Chondrocyte (in vitro differentiated cells): ENCODE measurements at regions not wholly inside any gene's neighbourhood (a gene's known extent, or its start where the extent isn't known, plus 50 kb on each side); places are given as distances from the start of the nearest gene placed in this dataset.

Source experiments
- DNase-seq: peaks from one replicate; pipeline ENCODE4 v3.0.0; 2021; ENCODE audit warnings: mixed read lengths, low spot score
- H3K27ac Mint-ChIP-seq: one replicate; pipeline ENCODE4 v1.8.0; 2021; ENCODE audit warnings: mild to moderate bottlenecking, moderate library complexity, mixed read lengths; ENCODE audit not compliant: unreplicated experiment
- H3K27me3 Mint-ChIP-seq: 2 replicates; pipeline ENCODE4 v1.8.0; 2021; ENCODE audit warnings: low read depth, mixed read lengths
- H3K36me3 Mint-ChIP-seq: 2 replicates; pipeline ENCODE4 v1.8.0; 2021; ENCODE audit warnings: low read depth, mixed read lengths
- H3K4me1 Mint-ChIP-seq: 2 replicates; pipeline ENCODE4 v1.8.0; 2021; ENCODE audit warnings: low read depth, mild to moderate bottlenecking, mixed read lengths
- H3K4me3 Mint-ChIP-seq: one replicate; pipeline ENCODE4 v1.8.0; 2021; ENCODE audit warnings: mild to moderate bottlenecking, moderate library complexity, mixed read lengths; ENCODE audit not compliant: unreplicated experiment
- H3K9me3 Mint-ChIP-seq: 2 replicates; pipeline ENCODE4 v1.8.0; 2021; ENCODE audit warnings: low read depth, mixed read lengths
- CTCF ChIP-seq: fragments of 200-600 bp; sonication (generic); IDR thresholded peaks from 2 replicates; pipeline ENCODE4 v1.5.0; 2021; ENCODE audit warnings: antibody characterized with exemption, mild to moderate bottlenecking, moderate library complexity

- TF ChIP-seq CTCF: no peak
- Mint-ChIP-seq H3K27me3 (peaks cover 2% of the 10 kb centered on the region), H3K4me3 (no peak overlapping the region), H3K27ac (no peak overlapping the region), H3K4me1 (peaks cover 2% of the 10 kb centered on the region), H3K36me3 (no peaks in the 10 kb centered on the region), H3K9me3 (peaks cover 6% of the 10 kb centered on the region)
- no peak for DNase-seq
Observed at GRCh38 chr1:70714149-70714548, 303.1 kb downstream of the CTH start.

GRCh38 chr1:70717211-70717610 is 306.1 kb downstream of the CTH start:
- peaks cover 2% of the 10 kb centered on the region for H3K4me1 Mint-ChIP-seq
- TF ChIP-seq CTCF: no peak
- no peaks in the 10 kb centered on the region for H3K9me3 Mint-ChIP-seq
- no peak overlapping the region for H3K4me3 Mint-ChIP-seq
- DNase-seq: no peak
- H3K27me3 Mint-ChIP-seq: peaks cover 2% of the 10 kb centered on the region
- no peaks in the 10 kb centered on the region for H3K36me3 Mint-ChIP-seq
- no peak overlapping the region for H3K27ac Mint-ChIP-seq

- Mint-ChIP-seq H3K27me3 (peaks cover 2% of the 10 kb centered on the region), H3K27ac (no peak overlapping the region), H3K4me3 (no peak overlapping the region), H3K4me1 (peaks cover 2% of the 10 kb centered on the region), H3K9me3 (no peaks in the 10 kb centered on the region), H3K36me3 (no peaks in the 10 kb centered on the region)
- TF ChIP-seq CTCF: no peak
- DNase-seq: no peak
Observed at GRCh38 chr1:70717656-70718055, 306.6 kb downstream of the CTH start.

- no peak overlapping the region for H3K4me3 Mint-ChIP-seq
- H3K27ac Mint-ChIP-seq: no peak overlapping the region
- TF ChIP-seq CTCF: no peak
- no peaks in the 10 kb centered on the region for H3K36me3 Mint-ChIP-seq
- peaks cover 2% of the 10 kb centered on the region for H3K27me3 Mint-ChIP-seq
- peaks cover 4% of the 10 kb centered on the region for H3K9me3 Mint-ChIP-seq
- DNase-seq: no peak
- H3K4me1 Mint-ChIP-seq: peaks cover 2% of the 10 kb centered on the region
Observed at GRCh38 chr1:70718086-70718630, 307.1 kb downstream of the CTH start.

GRCh38 chr1:70719154-70719553 is 308.1 kb downstream of the CTH start:
- Mint-ChIP-seq H3K4me3 (no peak overlapping the region), H3K36me3 (no peaks in the 10 kb centered on the region), H3K9me3 (peaks cover 11% of the 10 kb centered on the region), H3K27me3 (peaks cover under 1% of the 10 kb centered on the region), H3K4me1 (peaks cover 2% of the 10 kb centered on the region), H3K27ac (no peak overlapping the region)
- DNase-seq: no peak
- no peak for TF ChIP-seq CTCF
